ENCODE measurements at regions not wholly inside any gene's neighbourhood (a gene's known extent, or its start where the extent isn't known, plus 50 kb on each side); places are given as distances from the start of the nearest gene placed in this dataset.

- no peak for TF ChIP-seq CTCF (IDR thresholded peaks at IDR 0.05)
- TF ChIP-seq POLR2A (IDR thresholded peaks at IDR 0.05): no peak
Observed at GRCh38 chr15:92273286-92273685, 120.4 kb upstream of the ST8SIA2 start.
